HG02885 (cell line): ENCODE measurements at regions not wholly inside any gene's neighbourhood (a gene's known extent, or its start where the extent isn't known, plus 50 kb on each side); places are given as distances from the start of the nearest gene placed in this dataset.
A peak's percentile ranks its signal among the peaks of the same experiment; 100 is the strongest.
"Not testable (repeated sequence)": the region's sequence is repeated elsewhere in the genome, so short reads cannot be mapped to it uniquely, and the experiment has no call there.

Source experiments
- ATAC-seq: cut with Tn5 transposase; IDR thresholded peaks from one replicate; pipeline ENCODE4 v1.9.1; 2021; ENCODE audit warnings: mild to moderate bottlenecking; ENCODE audit not compliant: unreplicated experiment, poor library complexity

GRCh38 chr7:32205298-32205824 is 135.2 kb upstream of the PDE1C start:
- not testable (repeated sequence) for ATAC-seq

GRCh38 chr7:32204361-32205018 is 134.3 kb upstream of the PDE1C start:
- ATAC-seq = peak; percentile 90

DNA sequence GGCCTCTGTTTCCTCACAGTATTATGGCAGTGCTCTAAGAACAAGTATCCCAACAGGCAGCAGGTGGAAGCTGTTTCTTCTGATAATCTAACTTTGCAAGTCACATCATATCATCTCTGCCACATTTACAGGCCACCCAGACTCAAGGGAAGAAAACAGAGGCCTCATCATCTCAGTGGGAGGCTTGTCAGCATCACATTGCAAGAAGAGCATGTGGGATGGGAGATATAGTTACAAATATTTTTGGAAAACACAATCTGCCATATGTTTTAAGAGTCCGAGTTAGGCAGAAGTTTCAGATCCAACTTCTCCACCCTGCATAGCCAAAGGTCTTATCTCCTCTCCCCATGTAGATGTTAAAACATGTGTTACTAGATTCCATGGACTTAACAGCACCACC is 130.4 kb upstream of the PDE1C start:
- ATAC-seq = no peak

GRCh38 chr7:32194537-32194936 is 124.3 kb upstream of the PDE1C start:
- no peak for ATAC-seq

DNA sequence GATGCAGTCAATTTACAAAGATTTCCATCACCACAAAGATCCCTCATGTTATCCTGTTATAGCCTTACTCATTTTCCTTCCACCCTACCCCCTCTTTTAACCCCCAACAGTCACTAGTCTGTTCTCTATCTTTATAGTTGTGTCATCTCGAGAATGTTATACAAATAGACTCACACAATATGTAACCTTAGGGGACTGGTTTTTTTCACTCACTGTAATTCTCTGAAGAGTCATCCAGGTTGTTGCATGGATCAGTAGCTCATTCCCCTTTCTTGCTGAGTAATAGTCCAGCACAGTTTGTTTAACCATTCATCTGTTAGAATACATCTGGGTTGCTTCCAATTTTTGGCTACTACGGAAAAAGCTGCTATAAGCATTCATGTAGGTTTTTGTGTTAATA is 121.1 kb upstream of the PDE1C start:
- ATAC-seq = no peak

DNA sequence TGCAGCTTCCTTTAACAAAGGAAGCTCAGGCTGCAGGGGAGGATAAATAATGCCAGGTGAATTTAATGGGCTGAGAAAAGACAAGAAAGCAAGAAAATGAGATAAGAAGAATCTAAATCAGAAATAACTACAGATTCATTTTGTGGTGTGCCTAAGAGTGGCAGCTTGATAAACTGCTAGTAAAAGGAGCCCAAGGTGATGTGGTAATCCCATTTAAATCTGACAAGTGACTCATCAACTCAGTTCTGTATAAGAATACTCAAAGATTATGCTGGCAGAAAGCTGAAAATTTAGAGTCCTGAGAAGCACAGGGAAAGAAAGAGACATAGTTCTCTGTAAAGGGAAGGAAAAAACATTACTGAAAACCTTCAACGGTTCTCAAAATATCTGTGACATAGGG is 109.4 kb upstream of the PDE1C start:
- no peak for ATAC-seq

GRCh38 chr7:32178677-32179366 is 108.6 kb upstream of the PDE1C start:
- ATAC-seq = no peak

- no peak for ATAC-seq
These were observed 107.0 kb upstream of the PDE1C start for GRCh38 chr7:32177232-32177631.

DNA sequence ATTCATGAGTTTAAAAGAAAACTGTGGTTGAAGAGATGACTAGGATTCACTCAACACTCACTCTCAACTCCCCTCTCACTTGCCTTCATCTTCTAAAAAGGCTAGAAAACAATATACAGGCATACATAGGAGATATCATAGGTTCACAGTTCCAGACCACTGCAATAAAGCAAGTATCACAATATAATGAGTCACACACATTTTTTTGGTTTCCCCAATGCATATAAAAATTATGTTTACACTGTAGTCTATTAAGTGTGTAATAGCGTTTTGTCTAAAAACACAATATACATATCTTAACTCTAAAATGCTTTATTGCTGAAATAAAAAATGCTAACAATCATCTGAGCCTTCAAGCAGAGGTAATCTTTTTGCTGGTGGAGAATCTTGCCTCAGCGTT is 104.9 kb upstream of the PDE1C start:
- ATAC-seq = no peak

GRCh38 chr7:32171248-32171647 is 101.0 kb upstream of the PDE1C start:
- no peak for ATAC-seq

DNA sequence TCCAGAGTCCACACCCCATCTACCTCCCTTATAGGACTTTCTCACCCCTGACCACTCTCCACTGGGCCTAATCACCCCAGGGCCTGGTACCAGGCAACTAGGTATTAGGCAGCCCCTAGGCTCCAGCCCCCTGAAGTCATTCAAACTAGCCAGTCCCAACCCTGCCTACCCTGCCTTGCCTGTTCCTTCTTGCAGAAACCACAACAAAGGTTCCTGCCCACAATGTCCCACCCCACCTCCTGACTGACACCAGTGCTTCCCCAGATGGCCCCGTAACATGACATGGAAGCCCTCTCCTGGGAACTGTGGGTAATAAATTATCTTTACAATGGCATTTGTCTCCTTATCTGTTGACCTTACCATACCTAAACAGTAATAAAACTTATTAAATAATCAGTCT is 100.6 kb upstream of the PDE1C start:
- no peak for ATAC-seq

GRCh38 chr7:32169228-32169627 is 99.0 kb upstream of the PDE1C start:
- ATAC-seq = no peak

GRCh38 chr7:32167815-32168214 is 97.6 kb upstream of the PDE1C start:
- no peak for ATAC-seq

DNA sequence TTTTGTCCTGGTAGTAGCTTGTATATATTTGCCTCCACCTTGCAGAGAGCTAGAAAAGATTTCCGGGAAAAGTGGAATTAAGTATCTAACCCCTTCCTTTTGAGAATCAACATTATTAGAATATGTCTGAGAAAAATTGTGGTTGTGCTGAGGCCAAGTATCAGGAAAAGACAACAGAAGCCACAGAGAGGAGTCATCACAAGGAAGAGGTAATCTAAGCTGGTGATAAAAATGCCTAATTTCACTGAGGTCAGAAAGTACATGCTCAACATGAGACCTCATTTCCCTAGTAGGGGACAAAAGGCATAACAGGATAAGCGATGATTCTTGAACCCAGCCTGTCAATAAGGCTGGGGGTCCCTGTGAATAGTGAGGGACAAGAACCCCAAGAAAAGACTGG is 97.0 kb upstream of the PDE1C start:
- ATAC-seq = no peak

DNA sequence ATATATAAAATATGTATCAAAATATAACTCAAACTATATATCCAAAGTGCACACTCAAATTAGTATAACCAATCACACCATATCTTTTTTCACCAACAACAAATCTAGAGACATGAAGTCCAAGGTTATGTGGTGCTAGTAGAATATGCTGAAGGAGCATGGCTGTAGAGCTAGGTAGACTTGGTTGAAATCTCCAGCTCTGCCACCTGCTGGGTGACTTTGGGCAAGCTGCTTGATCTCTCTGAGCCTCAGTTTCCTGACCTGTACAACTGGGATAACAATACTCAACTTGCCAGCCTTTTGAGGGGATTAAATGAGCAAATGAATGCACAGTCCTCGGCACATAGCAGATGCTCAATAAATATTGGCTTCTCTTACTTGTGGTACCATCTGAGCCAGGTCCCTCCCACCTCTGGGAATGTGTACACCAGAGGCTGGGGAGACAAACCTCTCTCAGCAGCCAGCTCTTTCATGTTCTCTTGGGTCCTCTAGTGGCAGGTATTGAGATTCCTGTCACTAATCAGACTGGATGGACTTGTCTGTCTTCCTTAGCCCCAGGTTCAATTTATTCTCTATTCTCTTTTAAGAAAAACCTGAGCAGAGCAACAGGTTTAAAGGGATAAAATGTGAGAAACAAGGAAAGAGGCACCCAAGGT is 94.3 kb upstream of the PDE1C start:
- ATAC-seq = no peak

DNA sequence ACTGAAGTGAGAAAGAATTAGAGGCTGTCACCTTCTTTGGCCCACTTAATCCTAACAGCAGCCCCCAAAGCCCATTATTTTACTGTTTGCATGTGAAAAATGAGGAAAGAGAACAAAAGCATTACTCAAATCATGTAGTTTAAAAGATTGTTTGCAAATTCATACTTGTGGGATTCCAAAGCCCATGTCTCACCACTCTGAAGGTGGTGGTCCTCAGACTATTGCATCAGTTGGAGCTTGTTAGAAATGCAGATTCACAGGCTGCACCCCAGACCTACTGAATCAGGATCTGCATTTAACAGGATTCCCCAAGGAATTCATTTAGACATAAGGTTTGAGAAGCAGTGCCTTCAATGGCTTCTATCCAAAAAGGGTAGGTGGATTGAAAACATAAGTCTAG is 93.7 kb upstream of the PDE1C start:
- no peak for ATAC-seq

- ATAC-seq = no peak
These were observed 93.1 kb upstream of the PDE1C start for GRCh38 chr7:32163141-32163806.

DNA sequence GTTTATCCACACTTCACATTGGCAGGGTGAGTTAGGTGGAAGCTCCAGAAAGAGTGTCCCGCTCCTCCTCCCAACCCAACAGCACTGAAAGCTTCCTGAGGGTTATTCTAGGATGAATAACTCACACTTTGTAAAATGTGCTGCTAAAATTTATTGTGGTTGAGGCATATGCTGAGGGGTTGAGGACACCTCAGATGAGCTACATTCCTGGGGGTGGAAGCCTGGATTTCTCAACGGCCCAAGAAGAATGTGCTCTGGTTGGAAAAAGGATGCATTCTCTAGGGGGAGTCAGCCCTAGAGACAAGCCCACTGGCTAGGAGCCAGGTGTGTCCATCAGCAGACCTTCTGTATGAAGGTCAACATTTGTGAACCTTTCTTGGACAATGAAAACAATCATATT is 91.5 kb upstream of the PDE1C start:
- ATAC-seq = no peak

GRCh38 chr7:32158751-32159745 is 88.8 kb upstream of the PDE1C start:
- no peak for ATAC-seq

GRCh38 chr7:32158076-32158475 is 87.9 kb upstream of the PDE1C start:
- no peak for ATAC-seq
